HepG2 (cell line): ENCODE measurements at regions not wholly inside any gene's neighbourhood (a gene's known extent, or its start where the extent isn't known, plus 50 kb on each side); places are given as distances from the start of the nearest gene placed in this dataset.

Source experiments
- ATAC-seq: fragments of 200-7000 bp; cut with Tn5 transposase; 3 replicates; pipeline ENCODE4 v1.9.1; 2020; ENCODE audit warnings: mild to moderate bottlenecking, moderate library complexity
- BruUV-seq: library from RNA; stranded (reverse); fragments of 400-500 nt; replicated peaks from 2 replicates; lab custom pipeline; 2021; lab: Mats Ljungman, UMichigan
- CTCF ChIA-PET: fragments of 300-600 bp; formaldehyde crosslinking; extraction: SDS; loops from one replicate; lab custom pipeline; 2021; ENCODE audit warnings: low total read pairs, inconsistent platforms, low intra/inter-chr PET ratio; lab: Yijun Ruan, JAX
- POLR2A ChIA-PET: fragments of 350-600 bp; sonication (Branson Sonifier 250); formaldehyde crosslinking; loops from one replicate; lab custom pipeline; 2020; ENCODE audit warnings: antibody characterized with exemption, inconsistent platforms; lab: Yijun Ruan, JAX
- DNase-seq: peaks from one replicate; pipeline ENCODE4 v3.0.0-alpha.2; 2015; ENCODE audit warnings: low spot score
- FAIRE-seq: peaks from 3 replicates; lab custom pipeline; 2011; peaks lifted over from hg19 to GRCh38; lab: Jason Lieb, UNC
- H2AFZ ChIP-seq: one replicate; pipeline ENCODE4 v1.6.1; 2011; ENCODE audit warnings: low read length, inconsistent platforms
- H3K27ac ChIP-seq: fragments of 300-600 bp; 3 replicates; pipeline ENCODE4 v1.8.0; 2011; ENCODE audit warnings: mixed run types, mild to moderate bottlenecking, mixed read lengths, low read length, inconsistent platforms; ENCODE audit not compliant: insufficient read depth; ENCODE audit errors: extremely low read length
- H3K27me3 ChIP-seq, 2 experiments: fragments of 200-600 bp in 1 of 2; 2 replicates in 1 of 2; 3 replicates in 1 of 2; pipeline versions ENCODE4 v1.6.0 to v1.8.0; 2011; ENCODE audit warnings: low read length in 2 of 2, mild to moderate bottlenecking in 2 of 2, moderate library complexity in 2 of 2, inconsistent platforms in 1 of 2; ENCODE audit not compliant: insufficient read depth in 2 of 2, control insufficient read depth in 1 of 2
- H3K36me3 ChIP-seq, 2 experiments: fragments of 200-600 bp in 1 of 2; replicated peaks in 1 of 2; 2 replicates in 1 of 2; 3 replicates in 1 of 2; pipeline versions ENCODE4 v1.5.1 to v1.8.0; 2011; ENCODE audit warnings: low read length in 2 of 2, inconsistent platforms in 1 of 2; ENCODE audit not compliant: insufficient read depth in 2 of 2, control insufficient read depth in 1 of 2
- H3K4me1 ChIP-seq: 2 replicates; pipeline ENCODE4 v1.5.1; 2012; ENCODE audit warnings: low read length, inconsistent platforms; ENCODE audit not compliant: insufficient read depth
- H3K4me2 ChIP-seq: 2 replicates; pipeline ENCODE4 v1.6.0; 2011; ENCODE audit warnings: low read depth, low read length, inconsistent platforms
- H3K4me3 ChIP-seq, 3 experiments: fragments of 200-600 bp in 1 of 3; sonication (generic), shearing (Covaris generic) in 1 of 3; replicated peaks in 1 of 3; 2 replicates each; pipeline ENCODE4 v1.5.1; 2011 to 2016; ENCODE audit warnings: low read length in 3 of 3, inconsistent platforms in 2 of 3, low read depth in 2 of 3, mild to moderate bottlenecking in 2 of 3, control low read depth in 1 of 3, mixed read lengths in 1 of 3; ENCODE audit not compliant: insufficient read depth in 1 of 3
- H3K79me2 ChIP-seq: one replicate; pipeline ENCODE4 v1.6.1; 2011; ENCODE audit warnings: low read length, inconsistent platforms; ENCODE audit not compliant: insufficient read depth
- H3K9ac ChIP-seq: 2 replicates; pipeline ENCODE4 v1.6.0; 2011; ENCODE audit warnings: mild to moderate bottlenecking, low read depth, low read length, inconsistent platforms; ENCODE audit not compliant: insufficient read depth
- H3K9me3 ChIP-seq: 2 replicates; pipeline ENCODE4 v1.5.1; 2012; ENCODE audit warnings: mild to moderate bottlenecking, low read length
- H4K20me1 ChIP-seq: 2 replicates; pipeline ENCODE4 v1.6.0; 2011; ENCODE audit warnings: inconsistent platforms, mild to moderate bottlenecking, low read length, moderate library complexity; ENCODE audit not compliant: insufficient read depth
- CREB3 ChIP-seq: sonication (generic); formaldehyde crosslinking; IDR thresholded peaks from 2 replicates; pipeline ENCODE4 v1.5.0; 2020; ENCODE audit warnings: missing genetic modification reagents
- GMEB2 ChIP-seq: IDR thresholded peaks from 2 replicates; pipeline ENCODE4 v1.6.1; 2016; ENCODE audit warnings: missing biosample characterization, missing genetic modification reagents, low read depth
- JUN ChIP-seq: sonication (generic); formaldehyde crosslinking; IDR thresholded peaks from 2 replicates; pipeline ENCODE4 v1.4.0; 2020; ENCODE audit warnings: mild to moderate bottlenecking, missing genetic modification reagents
- MED1 ChIP-seq: sonication (generic); formaldehyde crosslinking; IDR thresholded peaks from 2 replicates; pipeline ENCODE4 v1.4.0; 2020; ENCODE audit warnings: missing genetic modification reagents
- NAIF1 ChIP-seq: sonication (generic); formaldehyde crosslinking; IDR thresholded peaks from 2 replicates; pipeline ENCODE4 v1.5.0; 2020; ENCODE audit warnings: mild to moderate bottlenecking, missing genetic modification reagents, borderline replicate concordance
- POLR2G ChIP-seq: fragments of 200-400 bp; formaldehyde crosslinking; IDR thresholded peaks from 2 replicates; pipeline ENCODE4 v1.6.1; 2018; ENCODE audit warnings: mild to moderate bottlenecking, low read depth, low read length, moderate library complexity
- SRSF4 ChIP-seq: fragments of 200-400 bp; formaldehyde crosslinking; IDR thresholded peaks from one replicate; pipeline ENCODE4 v1.6.1; 2018; ENCODE audit warnings: mild to moderate bottlenecking, low read depth, low read length, moderate library complexity; ENCODE audit not compliant: poor library complexity, severe bottlenecking
- TP53 ChIP-seq: sonication (generic); formaldehyde crosslinking; conservative IDR thresholded peaks from 2 replicates; pipeline ENCODE4 v1.4.0; 2020; ENCODE audit warnings: missing genetic modification reagents
- ZNF101 ChIP-seq: sonication (generic); formaldehyde crosslinking; IDR thresholded peaks from 2 replicates; pipeline ENCODE4 v1.4.0; 2020; ENCODE audit warnings: mild to moderate bottlenecking, low read depth, missing genetic modification reagents, borderline replicate concordance
- ZNF552 ChIP-seq: sonication (generic); formaldehyde crosslinking; IDR thresholded peaks from 2 replicates; pipeline ENCODE4 v1.9.0; 2022; ENCODE audit warnings: missing genetic modification reagents, mild to moderate bottlenecking, borderline replicate concordance
- ZSCAN22 ChIP-seq: sonication (generic); formaldehyde crosslinking; IDR thresholded peaks from 2 replicates; pipeline ENCODE4 v1.4.0; 2020; ENCODE audit warnings: mild to moderate bottlenecking, missing genetic modification reagents
- WGBS: methylation state at CpG from one replicate; pipeline ENCODE4 v1.1.6; 2017; ENCODE audit warnings: low lambda C conversion rate; 5-methylcytosine and 5-hydroxymethylcytosine counted together
- in situ Hi-C: cut with HindIII; loops from 2 replicates; pipeline ENCODE4 v1.10.0; 2017; ENCODE audit warnings: low pct_unique_long_range_greater_than_20kb; ENCODE audit not compliant: extremely low pct_ligation_motif_present
- intact Hi-C: fragments of 100-400 bp; cut with micrococcal nuclease; formaldehyde crosslinking; loops from one replicate; pipeline ENCODE4 v1.10.0; 2022; ENCODE audit not compliant: unreplicated experiment

DNA sequence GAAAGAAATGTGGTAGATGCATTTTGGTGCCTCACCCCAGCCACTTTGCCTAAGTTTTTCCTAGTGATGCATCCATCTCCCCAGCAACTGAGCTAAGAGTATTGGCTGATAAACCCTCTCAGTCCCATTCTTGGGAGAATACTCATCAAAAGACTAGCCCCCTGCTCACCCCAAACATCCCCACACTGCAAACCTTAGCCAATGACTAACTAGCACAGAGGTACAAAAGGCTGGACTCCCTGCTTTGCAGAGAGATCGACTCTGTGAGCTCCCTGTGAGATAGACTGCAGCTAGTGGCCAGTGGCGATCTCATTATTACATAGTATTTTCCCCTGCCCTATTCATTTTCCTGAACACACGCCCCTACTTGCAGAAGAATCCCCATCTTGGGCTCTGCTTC, 155.3 kb downstream of the HHIPL2 start:
- POLR2A ChIA-PET: no interaction called here
- WGBS: 2% methylated on average over 3 of the region's 3 CpGs
- Histone ChIP-seq H3K36me3 (no peaks in the 10 kb centered on the region), H3K79me2 (no peaks in the 10 kb centered on the region), H4K20me1 (no peaks in the 10 kb centered on the region), H3K9me3 (no peaks in the 10 kb centered on the region), H3K27ac (no peak overlapping the region), H3K4me3 (no peak overlapping the region), H3K4me1 (no peaks in the 10 kb centered on the region), H3K27me3 (no peaks in the 10 kb centered on the region), H3K4me2 (no peak overlapping the region), H2AFZ (no peak overlapping the region), H3K9ac (no peak overlapping the region)
- no peak for FAIRE-seq
- BruUV-seq: no TSS peak
- in situ Hi-C loops: no loop called here
- CTCF ChIA-PET: no interaction called here
- no peak for DNase-seq
- intact Hi-C loops: no loop called here
- no peak for TF ChIP-seq SRSF4
- TF ChIP-seq MED1 (CRISPR knock-in tag): no peak
- TF ChIP-seq POLR2G: no peak
- no peak for TF ChIP-seq JUN
- no peak for TF ChIP-seq NAIF1 (CRISPR knock-in tag)
- TF ChIP-seq GMEB2: no peak
- TF ChIP-seq TP53: no peak
- TF ChIP-seq ZNF101: no peak
- TF ChIP-seq ZNF552 (CRISPR knock-in tag): no peak
- TF ChIP-seq CREB3 (CRISPR knock-in tag): no peak
- no peak for TF ChIP-seq ZSCAN22 (CRISPR knock-in tag)
- TF ChIP-seq, all 625 proteins: peak for 0
- ATAC-seq: no peak
